ENCODE measurements at regions not wholly inside any gene's neighbourhood (a gene's known extent, or its start where the extent isn't known, plus 50 kb on each side); places are given as distances from the start of the nearest gene placed in this dataset.

DNA sequence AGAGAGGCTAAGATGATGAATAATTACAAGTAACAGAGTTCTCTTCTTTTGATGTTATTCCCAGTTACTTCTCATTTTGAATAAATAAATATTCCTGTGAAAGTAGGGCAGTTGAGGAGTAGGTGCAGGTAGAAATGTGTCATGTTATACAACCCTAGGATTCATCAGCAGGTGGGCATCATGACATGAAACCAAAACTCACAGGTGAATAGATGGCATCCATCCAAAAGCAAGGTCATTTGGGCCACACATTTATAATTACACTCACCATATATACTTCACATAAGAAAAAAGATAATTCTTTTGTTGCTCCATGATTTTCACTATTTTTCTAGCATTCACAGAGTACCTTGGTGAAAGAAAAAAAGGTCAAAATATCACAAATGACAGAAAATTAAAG lies 273.6 kb downstream of the ZBBX start:
- TF ChIP-seq, protein P1, sequence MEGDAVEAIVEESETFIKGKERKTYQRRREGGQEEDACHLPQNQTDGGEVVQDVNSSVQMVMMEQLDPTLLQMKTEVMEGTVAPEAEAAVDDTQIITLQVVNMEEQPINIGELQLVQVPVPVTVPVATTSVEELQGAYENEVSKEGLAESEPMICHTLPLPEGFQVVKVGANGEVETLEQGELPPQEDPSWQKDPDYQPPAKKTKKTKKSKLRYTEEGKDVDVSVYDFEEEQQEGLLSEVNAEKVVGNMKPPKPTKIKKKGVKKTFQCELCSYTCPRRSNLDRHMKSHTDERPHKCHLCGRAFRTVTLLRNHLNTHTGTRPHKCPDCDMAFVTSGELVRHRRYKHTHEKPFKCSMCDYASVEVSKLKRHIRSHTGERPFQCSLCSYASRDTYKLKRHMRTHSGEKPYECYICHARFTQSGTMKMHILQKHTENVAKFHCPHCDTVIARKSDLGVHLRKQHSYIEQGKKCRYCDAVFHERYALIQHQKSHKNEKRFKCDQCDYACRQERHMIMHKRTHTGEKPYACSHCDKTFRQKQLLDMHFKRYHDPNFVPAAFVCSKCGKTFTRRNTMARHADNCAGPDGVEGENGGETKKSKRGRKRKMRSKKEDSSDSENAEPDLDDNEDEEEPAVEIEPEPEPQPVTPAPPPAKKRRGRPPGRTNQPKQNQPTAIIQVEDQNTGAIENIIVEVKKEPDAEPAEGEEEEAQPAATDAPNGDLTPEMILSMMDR (IDR thresholded peaks at IDR 0.05) = no peak
- TF ChIP-seq, protein P2, sequence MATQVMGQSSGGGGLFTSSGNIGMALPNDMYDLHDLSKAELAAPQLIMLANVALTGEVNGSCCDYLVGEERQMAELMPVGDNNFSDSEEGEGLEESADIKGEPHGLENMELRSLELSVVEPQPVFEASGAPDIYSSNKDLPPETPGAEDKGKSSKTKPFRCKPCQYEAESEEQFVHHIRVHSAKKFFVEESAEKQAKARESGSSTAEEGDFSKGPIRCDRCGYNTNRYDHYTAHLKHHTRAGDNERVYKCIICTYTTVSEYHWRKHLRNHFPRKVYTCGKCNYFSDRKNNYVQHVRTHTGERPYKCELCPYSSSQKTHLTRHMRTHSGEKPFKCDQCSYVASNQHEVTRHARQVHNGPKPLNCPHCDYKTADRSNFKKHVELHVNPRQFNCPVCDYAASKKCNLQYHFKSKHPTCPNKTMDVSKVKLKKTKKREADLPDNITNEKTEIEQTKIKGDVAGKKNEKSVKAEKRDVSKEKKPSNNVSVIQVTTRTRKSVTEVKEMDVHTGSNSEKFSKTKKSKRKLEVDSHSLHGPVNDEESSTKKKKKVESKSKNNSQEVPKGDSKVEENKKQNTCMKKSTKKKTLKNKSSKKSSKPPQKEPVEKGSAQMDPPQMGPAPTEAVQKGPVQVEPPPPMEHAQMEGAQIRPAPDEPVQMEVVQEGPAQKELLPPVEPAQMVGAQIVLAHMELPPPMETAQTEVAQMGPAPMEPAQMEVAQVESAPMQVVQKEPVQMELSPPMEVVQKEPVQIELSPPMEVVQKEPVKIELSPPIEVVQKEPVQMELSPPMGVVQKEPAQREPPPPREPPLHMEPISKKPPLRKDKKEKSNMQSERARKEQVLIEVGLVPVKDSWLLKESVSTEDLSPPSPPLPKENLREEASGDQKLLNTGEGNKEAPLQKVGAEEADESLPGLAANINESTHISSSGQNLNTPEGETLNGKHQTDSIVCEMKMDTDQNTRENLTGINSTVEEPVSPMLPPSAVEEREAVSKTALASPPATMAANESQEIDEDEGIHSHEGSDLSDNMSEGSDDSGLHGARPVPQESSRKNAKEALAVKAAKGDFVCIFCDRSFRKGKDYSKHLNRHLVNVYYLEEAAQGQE (IDR thresholded peaks at IDR 0.05; ENCODE audit: low read depth, low read length) = no peak
- TF ChIP-seq JUND (IDR thresholded peaks at IDR 0.05) (no peak), SMC3 (IDR thresholded peaks at IDR 0.05; ENCODE audit: low read depth, low read length) (no peak), EZH2phosphoT487 (IDR thresholded peaks at IDR 0.05; ENCODE audit: borderline replicate concordance, low read depth) (no peak), POLR2AphosphoS5 (IDR thresholded peaks at IDR 0.05; ENCODE audit: low read depth, low read length) (no peak), CHD2 (IDR thresholded peaks at IDR 0.05; ENCODE audit: low read length, partially characterized antibody) (no peak)
- TF ChIP-seq, protein P3, sequence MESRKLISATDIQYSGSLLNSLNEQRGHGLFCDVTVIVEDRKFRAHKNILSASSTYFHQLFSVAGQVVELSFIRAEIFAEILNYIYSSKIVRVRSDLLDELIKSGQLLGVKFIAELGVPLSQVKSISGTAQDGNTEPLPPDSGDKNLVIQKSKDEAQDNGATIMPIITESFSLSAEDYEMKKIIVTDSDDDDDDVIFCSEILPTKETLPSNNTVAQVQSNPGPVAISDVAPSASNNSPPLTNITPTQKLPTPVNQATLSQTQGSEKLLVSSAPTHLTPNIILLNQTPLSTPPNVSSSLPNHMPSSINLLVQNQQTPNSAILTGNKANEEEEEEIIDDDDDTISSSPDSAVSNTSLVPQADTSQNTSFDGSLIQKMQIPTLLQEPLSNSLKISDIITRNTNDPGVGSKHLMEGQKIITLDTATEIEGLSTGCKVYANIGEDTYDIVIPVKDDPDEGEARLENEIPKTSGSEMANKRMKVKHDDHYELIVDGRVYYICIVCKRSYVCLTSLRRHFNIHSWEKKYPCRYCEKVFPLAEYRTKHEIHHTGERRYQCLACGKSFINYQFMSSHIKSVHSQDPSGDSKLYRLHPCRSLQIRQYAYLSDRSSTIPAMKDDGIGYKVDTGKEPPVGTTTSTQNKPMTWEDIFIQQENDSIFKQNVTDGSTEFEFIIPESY (IDR thresholded peaks at IDR 0.05; ENCODE audit: borderline replicate concordance, low read depth) = no peak
